GM23248 (cell line): ENCODE measurements at regions not wholly inside any gene's neighbourhood (a gene's known extent, or its start where the extent isn't known, plus 50 kb on each side); places are given as distances from the start of the nearest gene placed in this dataset.

ENCODE experiments used
- DNase-seq: peaks from one replicate; pipeline ENCODE4 v3.0.0-alpha.2; 2015
- H2AFZ ChIP-seq: fragments of 200-600 bp; sonication (generic); 2 replicates; pipeline ENCODE4 v1.6.1; 2016; ENCODE audit warnings: antibody characterized with exemption
- H3F3A ChIP-seq: fragments of 200-600 bp; sonication (generic); 2 replicates; pipeline ENCODE4 v1.6.1; 2016; ENCODE audit warnings: mild to moderate bottlenecking, antibody characterized with exemption, mixed run types; ENCODE audit not compliant: insufficient read depth
- H3K27ac ChIP-seq: fragments of 200-600 bp; sonication (generic); 2 replicates; pipeline ENCODE4 v1.5.1; 2016; ENCODE audit warnings: mild to moderate bottlenecking
- H3K27me3 ChIP-seq: fragments of 200-600 bp; sonication (generic); replicated peaks from 2 replicates; pipeline ENCODE4 v1.6.1; 2016; ENCODE audit warnings: mild to moderate bottlenecking; ENCODE audit not compliant: insufficient read depth
- H3K36me3 ChIP-seq: fragments of 200-600 bp; sonication (generic); 2 replicates; pipeline ENCODE4 v1.6.1; 2016; ENCODE audit warnings: low read depth, mild to moderate bottlenecking
- H3K4me1 ChIP-seq: fragments of 200-600 bp; sonication (generic); 2 replicates; pipeline ENCODE4 v1.6.1; 2016; ENCODE audit warnings: mild to moderate bottlenecking; ENCODE audit not compliant: insufficient read depth
- H3K4me2 ChIP-seq: fragments of 200-600 bp; sonication (generic); one replicate; pipeline ENCODE4 v1.6.1; 2016; ENCODE audit warnings: mild to moderate bottlenecking; ENCODE audit not compliant: unreplicated experiment
- H3K4me3 ChIP-seq: fragments of 200-600 bp; sonication (generic); 2 replicates; pipeline ENCODE4 v1.5.1; 2016; ENCODE audit warnings: mild to moderate bottlenecking
- H3K79me2 ChIP-seq: fragments of 200-600 bp; sonication (generic); 2 replicates; pipeline ENCODE4 v1.6.1; 2016; ENCODE audit warnings: mild to moderate bottlenecking; ENCODE audit not compliant: insufficient read depth
- H3K9ac ChIP-seq: fragments of 200-600 bp; sonication (generic); 2 replicates; pipeline ENCODE4 v1.6.1; 2016; ENCODE audit warnings: mild to moderate bottlenecking
- H3K9me2 ChIP-seq: fragments of 200-600 bp; sonication (generic); 2 replicates; pipeline ENCODE4 v1.6.1; 2016; ENCODE audit warnings: mixed run types, mild to moderate bottlenecking, moderate library complexity; ENCODE audit not compliant: insufficient read depth
- H3K9me3 ChIP-seq: fragments of 200-600 bp; sonication (generic); one replicate; pipeline ENCODE4 v1.6.1; 2017; ENCODE audit warnings: low read depth
- H4K20me1 ChIP-seq: fragments of 200-600 bp; sonication (generic); 2 replicates; pipeline ENCODE4 v1.6.0; 2016; ENCODE audit not compliant: insufficient read depth
- EZH2 ChIP-seq: fragments of 200-600 bp; sonication (generic); IDR thresholded peaks from 2 replicates; pipeline ENCODE4 v1.6.1; 2018; ENCODE audit warnings: antibody characterized with exemption, mild to moderate bottlenecking; ENCODE audit not compliant: insufficient read depth, poor library complexity, severe bottlenecking
- EZH2phosphoT487 ChIP-seq: fragments of 200-600 bp; sonication (generic); IDR thresholded peaks from 2 replicates; pipeline ENCODE4 v1.6.1; 2018; ENCODE audit warnings: antibody characterized with exemption, moderate library complexity, mild to moderate bottlenecking, low read depth; ENCODE audit not compliant: insufficient read depth
- WGBS, 2 experiments: methylation state at CpG; one replicate each; pipeline ENCODE4 v1.1.6; 2015 to 2017; ENCODE audit warnings: low lambda C conversion rate in 2 of 2, low coverage in 1 of 2; ENCODE audit errors: missing lambda C conversion rate in 2 of 2; 5-methylcytosine and 5-hydroxymethylcytosine counted together
- in situ Hi-C: fragments of 300-500 bp; cut with MboI; formaldehyde crosslinking; loops from 2 replicates; pipeline ENCODE4 v1.15.0; 2020

- DNase-seq = peak; percentile 71
- 26 to 29% methylated on average over 8 to 9 of the region's 9 CpGs for WGBS, 2 experiments
These were observed 74.2 kb upstream of the POU1F1 start for GRCh38 chr3:87350367-87351199.

GRCh38 chr3:87349833-87350232 lies 73.4 kb upstream of the POU1F1 start:
- H3F3A ChIP-seq = no peaks in the 10 kb centered on the region
- H3K4me1 ChIP-seq = no peaks in the 10 kb centered on the region
- H3K4me3 ChIP-seq = no peak overlapping the region
- no peaks in the 10 kb centered on the region for H3K79me2 ChIP-seq
- H3K36me3 ChIP-seq = no peaks in the 10 kb centered on the region
- no peak overlapping the region for H3K27ac ChIP-seq
- no peaks in the 10 kb centered on the region for H4K20me1 ChIP-seq
- H3K9me2 ChIP-seq = no peaks in the 10 kb centered on the region
- no peak overlapping the region for H3K4me2 ChIP-seq
- no peaks in the 10 kb centered on the region for H3K27me3 ChIP-seq
- TF ChIP-seq EZH2 (no peak), EZH2phosphoT487 (no peak)
- DNase-seq = no peak
- in situ Hi-C loops = loop anchor here (10.0 kb wide), 1 partner anchor 145 kb away; no protein-coding TSS in a partner anchor
- no peak overlapping the region for H2AFZ ChIP-seq
- 87 to 90% methylated on average over 2 of the region's 2 CpGs for WGBS, 2 experiments
- H3K9ac ChIP-seq = no peak overlapping the region
- no peaks in the 10 kb centered on the region for H3K9me3 ChIP-seq

More at GRCh38 chr3:87350367-87351199, 74.2 kb upstream of the POU1F1 start:
- H4K20me1 ChIP-seq = no peaks in the 10 kb centered on the region
- TF ChIP-seq EZH2phosphoT487 (no peak), EZH2 (no peak)
- no peaks in the 10 kb centered on the region for H3K36me3 ChIP-seq
- no peak overlapping the region for H2AFZ ChIP-seq
- no peak overlapping the region for H3K9ac ChIP-seq
- no peaks in the 10 kb centered on the region for H3K9me3 ChIP-seq
- in situ Hi-C loops = loop anchor here (10.0 kb wide), 1 partner anchor 144 kb away; no protein-coding TSS in a partner anchor
- no peak overlapping the region for H3K4me3 ChIP-seq
- no peak overlapping the region for H3K4me2 ChIP-seq
- H3K27ac ChIP-seq = no peak overlapping the region
- no peaks in the 10 kb centered on the region for H3K27me3 ChIP-seq
- H3K79me2 ChIP-seq = no peaks in the 10 kb centered on the region
- no peaks in the 10 kb centered on the region for H3K9me2 ChIP-seq
- H3K4me1 ChIP-seq = no peaks in the 10 kb centered on the region
- H3F3A ChIP-seq = no peaks in the 10 kb centered on the region

- in situ Hi-C loops = no loop called here
- no peaks in the 10 kb centered on the region for H3K79me2 ChIP-seq
- no peak overlapping the region for H3K27ac ChIP-seq
These were observed 60.4 kb upstream of the POU1F1 start for GRCh38 chr3:87336761-87337160.

DNA sequence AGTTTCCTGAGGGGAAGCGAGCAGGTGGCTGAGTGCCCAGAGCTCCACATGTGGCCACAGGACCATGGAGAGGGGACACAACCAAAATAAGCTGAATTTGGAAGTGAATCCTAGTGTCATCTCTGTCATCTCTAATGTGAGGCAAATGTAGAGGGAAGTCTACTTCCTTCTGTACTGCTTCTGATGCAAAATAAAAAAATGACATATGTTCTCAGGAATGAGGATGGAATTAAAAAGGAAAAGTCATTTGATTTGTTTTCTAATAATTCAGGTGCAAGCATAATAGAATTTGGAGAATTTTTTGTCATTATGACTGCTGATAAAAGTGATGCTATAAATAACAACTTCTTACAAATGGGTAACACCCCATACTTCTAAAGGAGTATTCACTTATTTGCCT lies 59.5 kb upstream of the POU1F1 start:
- in situ Hi-C loops = no loop called here
- Histone ChIP-seq H3K9me3 (no peaks in the 10 kb centered on the region), H3F3A (peaks cover 26% of the 10 kb centered on the region; the same call in 1 of the 2 replicates), H3K36me3 (no peaks in the 10 kb centered on the region), H2AFZ (no peak overlapping the region), H3K27me3 (no peaks in the 10 kb centered on the region), H3K4me3 (no peak overlapping the region), H3K27ac (no peak overlapping the region), H3K4me2 (no peak overlapping the region), H3K9ac (no peak overlapping the region), H3K79me2 (no peaks in the 10 kb centered on the region), H4K20me1 (no peaks in the 10 kb centered on the region), H3K9me2 (no peaks in the 10 kb centered on the region), H3K4me1 (peaks cover 21% of the 10 kb centered on the region)
- no peak for DNase-seq
- WGBS, 2 experiments = 47 to 58% methylated on average over 1 of the region's 1 CpG
- TF ChIP-seq EZH2phosphoT487 = no peak
- no peak for TF ChIP-seq EZH2

More at GRCh38 chr3:87336761-87337160, 60.4 kb upstream of the POU1F1 start:
- Histone ChIP-seq H2AFZ (no peak overlapping the region), H3K27me3 (no peaks in the 10 kb centered on the region), H3K9me2 (no peaks in the 10 kb centered on the region), H3K36me3 (no peaks in the 10 kb centered on the region), H3K4me1 (peaks cover 21% of the 10 kb centered on the region), H3K9me3 (no peaks in the 10 kb centered on the region), H3F3A (peaks cover 26% of the 10 kb centered on the region; the same call in 1 of the 2 replicates), H3K4me3 (no peak overlapping the region), H3K9ac (no peak overlapping the region), H4K20me1 (no peaks in the 10 kb centered on the region), H3K4me2 (no peak overlapping the region)
- DNase-seq = no peak
- TF ChIP-seq EZH2phosphoT487 (no peak), EZH2 (no peak)
